SK-N-SH (cell line): ENCODE measurements at regions not wholly inside any gene's neighbourhood (a gene's known extent, or its start where the extent isn't known, plus 50 kb on each side); places are given as distances from the start of the nearest gene placed in this dataset.

Source experiments
- CTCF ChIP-seq: fragments of 200-600 bp; sonication (generic); IDR thresholded peaks from 2 replicates; pipeline ENCODE4 v1.6.1; 2017; ENCODE audit warnings: antibody characterized with exemption, mild to moderate bottlenecking, moderate library complexity
- EZH2phosphoT487 ChIP-seq: fragments of 200-600 bp; sonication (generic); IDR thresholded peaks from 2 replicates; pipeline ENCODE4 v1.6.1; 2017; ENCODE audit warnings: low read depth, mixed run types, mild to moderate bottlenecking, antibody characterized with exemption, moderate library complexity, borderline replicate concordance
- FOXJ3 ChIP-seq: sonication (generic); formaldehyde crosslinking; IDR thresholded peaks from 2 replicates; pipeline ENCODE4 v1.5.1; 2020; ENCODE audit warnings: mild to moderate bottlenecking, missing genetic modification reagents
- JUND ChIP-seq: IDR thresholded peaks from 2 replicates; pipeline ENCODE4 v1.4.0; 2012
- NFIC ChIP-seq: IDR thresholded peaks from 2 replicates; pipeline ENCODE4 v1.4.0; 2012; ENCODE audit warnings: borderline replicate concordance
- POLR2AphosphoS5 ChIP-seq: IDR thresholded peaks from 2 replicates; pipeline ENCODE4 v1.6.1; 2012; ENCODE audit warnings: low read depth, low read length
- REST ChIP-seq: IDR thresholded peaks from 2 replicates; pipeline ENCODE4 v1.6.1; 2012; ENCODE audit warnings: mild to moderate bottlenecking, low read depth, low read length, moderate library complexity
- ZBTB33 ChIP-seq: IDR thresholded peaks from 2 replicates; pipeline ENCODE4 v1.4.0; 2012; ENCODE audit warnings: low read depth, borderline replicate concordance

- TF ChIP-seq REST (no peak), FOXJ3 (CRISPR knock-in tag) (no peak), NFIC (no peak), POLR2AphosphoS5 (no peak), CTCF (no peak), EZH2phosphoT487 (no peak), ZBTB33 (no peak), JUND (no peak)
These were observed 823.0 kb upstream of the PRMT6 start for GRCh38 chr1:106233511-106233910.
